Left lobe of liver (tissue), 2 donors: ENCODE measurements at regions not wholly inside any gene's neighbourhood (a gene's known extent, or its start where the extent isn't known, plus 50 kb on each side); places are given as distances from the start of the nearest gene placed in this dataset.
"Not testable (repeated sequence)": the region's sequence is repeated elsewhere in the genome, so short reads cannot be mapped to it uniquely, and the experiment has no call there.

Experiments
- ATAC-seq: fragments of 200-7000 bp; cut with Tn5 transposase; one replicate; pipeline ENCODE4 v1.9.1; 2020; ENCODE audit warnings: mild to moderate bottlenecking, moderate library complexity
- DNase-seq: peaks from one replicate; pipeline ENCODE4 v3.0.0-alpha.2; 2020; ENCODE audit warnings: low spot score
- donor health status: DM: no; HTN: no; CAD: no; lungs with moderate emphysema.
- donor health status: DM: no; HTN: yes; CAD: no.

DNA sequence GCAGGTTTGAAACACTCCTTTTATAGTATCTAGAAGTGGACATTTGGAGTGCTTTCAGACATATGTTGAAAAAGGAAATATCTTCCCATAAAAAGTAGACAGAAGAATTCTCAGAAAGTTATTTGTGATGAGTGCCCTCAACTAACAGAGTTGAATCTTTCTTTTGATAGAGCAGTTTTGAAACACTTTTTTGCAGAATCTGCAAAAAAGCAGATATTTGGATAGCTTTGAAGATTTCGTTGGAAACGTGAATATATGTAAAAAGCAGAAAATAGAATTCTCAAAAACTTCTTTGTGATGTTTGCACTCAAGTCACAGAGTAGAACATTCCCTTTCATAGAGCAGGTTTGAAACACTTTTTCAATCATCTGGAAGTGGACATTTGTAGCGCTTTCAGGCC is 676.4 kb upstream of the ZNF337 start:
- DNase-seq, ATAC-seq: not testable (repeated sequence)

- DNase-seq (no peak), ATAC-seq (no peak)
Observed at GRCh38 chr20:26354511-26354910, 657.9 kb upstream of the ZNF337 start.

- no peak for ATAC-seq
- DNase-seq: no peak
Observed at GRCh38 chr20:26347396-26347795, 650.7 kb upstream of the ZNF337 start.

- DNase-seq, ATAC-seq: not testable (repeated sequence)
Observed at GRCh38 chr20:26340460-26341065, 643.9 kb upstream of the ZNF337 start.

DNA sequence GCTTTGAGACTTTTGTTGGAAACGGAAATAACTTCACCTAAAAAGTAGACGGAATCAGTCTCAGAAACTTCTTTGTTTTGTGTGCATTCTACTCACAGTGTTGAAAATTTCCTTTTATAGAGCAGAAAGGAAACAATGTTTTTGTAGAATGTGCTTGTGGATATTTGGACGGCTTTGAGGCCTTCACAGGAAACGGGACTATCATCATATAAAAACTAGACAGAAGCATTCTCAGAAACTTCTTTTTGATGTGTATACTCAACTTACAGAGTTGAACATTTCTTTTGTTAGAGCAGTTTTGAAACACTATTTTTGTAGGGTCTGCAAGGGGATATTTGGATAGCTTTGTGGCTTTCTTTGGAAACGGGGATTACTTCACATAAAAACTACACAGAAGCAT is 627.5 kb upstream of the ZNF337 start:
- DNase-seq: no peak
- ATAC-seq: no peak

GRCh38 chr20:26315054-26315453 is 618.4 kb upstream of the ZNF337 start:
- DNase-seq: no peak
- ATAC-seq: no peak

DNA sequence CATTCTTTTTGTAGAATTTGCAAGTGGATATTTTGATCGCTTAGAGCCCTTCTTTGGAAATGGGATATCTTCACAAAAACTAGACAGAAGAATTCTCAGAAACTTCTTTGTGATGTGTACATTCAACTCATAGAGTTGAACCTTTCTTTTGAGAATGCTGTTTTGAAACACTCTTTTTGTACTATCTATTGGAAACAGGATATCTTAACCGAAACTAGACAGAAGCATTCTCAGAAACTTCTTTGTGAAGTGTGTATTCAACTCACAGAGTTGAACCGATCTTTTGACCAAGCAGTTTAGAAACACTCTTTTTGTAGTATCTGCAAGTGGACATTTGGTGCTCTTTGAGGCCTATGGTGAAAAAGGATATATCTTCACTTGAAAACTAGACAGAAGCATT is 613.1 kb upstream of the ZNF337 start:
- ATAC-seq, DNase-seq: not testable (repeated sequence)

DNA sequence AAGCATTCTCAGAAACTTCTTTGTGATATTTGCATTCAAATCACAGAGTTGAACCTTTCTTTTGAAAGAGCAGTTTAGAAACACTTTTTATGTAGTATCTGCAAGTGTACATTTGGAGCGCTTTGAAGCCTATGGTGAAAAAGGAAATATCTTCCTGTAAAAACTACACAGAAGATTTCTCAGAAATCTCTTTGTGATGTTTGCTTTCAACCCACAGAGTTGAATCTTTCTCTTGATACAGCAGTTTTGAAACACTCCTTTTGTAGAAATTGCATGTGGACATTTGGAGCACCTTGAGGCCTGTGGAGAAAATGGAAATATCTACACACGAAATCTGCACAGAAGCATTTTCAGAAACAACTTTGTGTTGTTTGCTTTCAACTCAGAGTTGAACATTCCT is 612.3 kb upstream of the ZNF337 start:
- DNase-seq (no peak), ATAC-seq (no peak)

- DNase-seq: no peak
- ATAC-seq: no peak
Observed at GRCh38 chr20:26295006-26295405, 598.4 kb upstream of the ZNF337 start.

DNA sequence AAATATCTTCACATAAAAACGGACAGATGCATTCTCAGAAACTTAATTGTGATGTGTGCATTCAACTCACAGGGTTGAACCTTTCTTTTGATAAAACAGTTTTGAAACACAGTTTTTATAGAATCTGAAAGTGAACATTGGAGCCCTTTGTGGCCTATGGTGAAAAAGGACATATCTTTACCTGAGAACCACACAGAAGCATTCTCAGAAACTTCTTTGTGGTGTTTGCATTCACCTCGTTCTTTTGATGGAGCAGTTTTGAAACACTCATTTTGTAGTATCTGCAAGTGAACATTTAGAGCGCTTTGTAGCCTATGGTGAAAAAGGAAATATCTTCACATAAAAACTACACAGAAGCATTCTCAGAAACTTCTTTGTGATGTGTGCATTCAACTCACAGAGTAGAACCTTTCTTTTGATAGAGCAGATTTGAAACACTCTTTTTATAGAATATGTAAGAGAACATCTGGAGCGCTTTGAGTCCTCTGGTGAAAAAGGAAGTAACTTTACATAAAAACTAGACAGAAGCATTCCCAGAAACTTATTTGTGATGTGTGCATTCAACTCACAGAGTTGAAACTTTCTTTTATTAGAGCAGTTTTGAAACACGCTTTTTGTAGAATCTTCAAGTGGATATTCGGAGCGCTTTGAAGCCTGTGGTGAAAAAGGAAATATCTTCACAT is 591.9 kb upstream of the ZNF337 start:
- ATAC-seq: not testable (repeated sequence)

GRCh38 chr20:26279238-26279637 is 582.6 kb upstream of the ZNF337 start:
- ATAC-seq (no peak), DNase-seq (no peak)

More for the DNA sequence above, 591.9 kb upstream of the ZNF337 start:
- DNase-seq: not testable (repeated sequence)

DNA sequence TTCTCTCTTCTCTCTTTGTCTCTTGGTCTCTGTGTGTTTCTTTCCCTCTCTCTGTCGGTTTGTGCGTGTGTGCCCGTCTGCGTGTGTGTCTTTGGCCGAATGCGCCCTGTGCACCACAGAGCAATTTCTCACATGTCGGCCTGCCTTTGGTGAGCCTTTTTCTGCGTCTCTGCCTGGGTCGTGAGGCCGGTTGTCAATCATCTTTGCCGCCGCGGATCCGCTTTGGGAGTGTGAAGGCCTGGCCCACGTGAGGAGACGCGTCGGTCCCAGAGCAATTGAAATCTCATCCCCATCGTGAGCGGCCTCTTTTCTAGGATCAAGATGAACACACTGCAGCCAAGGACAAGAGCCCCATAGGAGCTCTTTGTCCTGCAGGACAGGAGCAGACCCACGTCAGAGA is 580.7 kb upstream of the ZNF337 start:
- no peak for ATAC-seq
- DNase-seq: no peak

GRCh38 chr20:26276554-26277210 is 580.0 kb upstream of the ZNF337 start:
- DNase-seq (no peak), ATAC-seq (no peak)

GRCh38 chr20:26268762-26269161 is 572.1 kb upstream of the ZNF337 start:
- not testable (repeated sequence) for DNase-seq, ATAC-seq

GRCh38 chr20:26260925-26261324 is 564.3 kb upstream of the ZNF337 start:
- not testable (repeated sequence) for ATAC-seq, DNase-seq

GRCh38 chr20:26252311-26252975 is 555.8 kb upstream of the ZNF337 start:
- not testable (repeated sequence) for DNase-seq, ATAC-seq

GRCh38 chr20:26251376-26251775 is 554.7 kb upstream of the ZNF337 start:
- DNase-seq, ATAC-seq: not testable (repeated sequence)

DNA sequence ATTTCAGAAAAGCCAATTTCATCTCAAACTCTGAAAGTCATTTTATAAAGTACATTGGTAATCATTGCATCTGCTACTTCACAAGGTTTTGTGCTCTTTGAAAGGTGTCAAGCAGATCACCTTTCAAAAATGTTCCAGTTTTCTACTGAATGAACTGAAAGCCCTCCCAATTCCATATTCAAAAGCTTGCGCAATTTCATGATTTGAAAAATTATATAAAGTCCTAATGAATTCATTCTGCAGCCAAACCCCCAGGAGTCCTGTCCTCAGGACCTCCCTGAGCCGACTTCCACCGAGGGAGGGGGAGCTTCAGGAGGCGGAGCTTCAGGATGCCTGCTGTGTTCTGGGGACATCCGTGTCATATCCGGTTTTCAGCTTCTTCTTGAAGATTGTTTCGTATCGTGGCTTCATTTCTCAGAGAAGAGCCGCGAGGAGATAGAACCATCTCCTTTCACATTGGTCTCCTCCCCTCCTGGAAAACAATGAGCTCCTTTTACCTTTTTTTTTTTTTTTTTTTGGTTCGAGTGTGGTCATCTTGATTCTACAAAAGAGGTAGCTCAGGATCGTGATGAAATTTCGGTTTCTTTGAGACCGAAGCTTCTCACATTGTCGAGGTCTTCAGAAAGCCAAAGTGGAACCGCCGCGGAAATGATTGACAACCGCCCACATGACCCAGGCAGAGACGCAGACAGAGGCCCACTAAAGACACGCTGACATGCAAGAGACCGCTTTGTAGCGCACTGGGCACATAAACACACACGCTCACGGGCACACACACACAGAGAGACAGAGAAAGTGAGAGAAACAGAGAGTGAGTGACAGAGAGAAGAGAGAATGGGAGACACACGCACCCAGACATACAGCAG is 553.8 kb upstream of the ZNF337 start:
- ATAC-seq, DNase-seq: not testable (repeated sequence)

- ATAC-seq (no peak), DNase-seq (no peak)
Observed at GRCh38 chr20:26243731-26244130, 547.1 kb upstream of the ZNF337 start.

DNA sequence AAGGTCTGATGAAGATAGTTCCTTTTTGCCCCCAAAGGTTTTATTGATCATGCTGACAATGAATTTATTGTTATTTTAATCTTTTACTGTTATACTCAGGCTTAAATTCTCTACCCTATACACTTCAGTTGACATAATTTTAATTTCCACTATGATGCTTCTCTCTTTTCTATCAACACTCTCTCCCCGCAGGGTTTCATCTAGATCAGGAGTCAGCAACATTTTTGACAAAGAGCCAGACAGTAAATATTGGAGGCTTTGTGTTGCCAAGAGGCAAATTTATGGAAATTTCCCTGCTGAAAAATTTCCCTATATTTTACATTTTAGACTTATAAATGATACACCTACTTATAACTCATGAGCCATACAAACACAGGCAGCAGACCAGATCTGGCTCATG is 524.0 kb upstream of the ZNF337 start:
- DNase-seq, ATAC-seq: not testable (repeated sequence)
